HCT116 (cell line): ENCODE measurements at regions not wholly inside any gene's neighbourhood (a gene's known extent, or its start where the extent isn't known, plus 50 kb on each side); places are given as distances from the start of the nearest gene placed in this dataset.

Experiments used
- ATAC-seq: fragments of 200-7000 bp; cut with Tn5 transposase; 2 replicates; pipeline ENCODE4 v1.9.1; 2020; ENCODE audit warnings: mild to moderate bottlenecking, moderate library complexity
- BruUV-seq: library from RNA; stranded (reverse); fragments of 400-500 nt; replicated peaks from 2 replicates; lab custom pipeline; 2021; lab: Mats Ljungman, UMichigan
- CTCF ChIA-PET: fragments of 300-600 bp; sonication (Branson Sonifier 250); formaldehyde crosslinking; loops from one replicate; lab custom pipeline; 2021; ENCODE audit warnings: antibody characterized with exemption; lab: Charles Lee
- POLR2A ChIA-PET: fragments of 300-600, 350-600 bp; sonication (Branson Sonifier 250); formaldehyde crosslinking; loops from one replicate; lab custom pipeline; 2021; ENCODE audit warnings: antibody characterized with exemption; lab: Charles Lee
- RAD21 ChIA-PET, 2 experiments: fragments of 300-600 bp; sonication (Branson Sonifier 250); formaldehyde crosslinking; loops; one replicate each; lab custom pipeline; 2023; ENCODE audit warnings: low total read pairs in 2 of 2; ENCODE audit not compliant: uncharacterized antibody in 2 of 2, unreplicated experiment in 2 of 2, low non-redundant PET in 1 of 2; lab: Charles Lee
- DNase-seq: peaks from one replicate; pipeline ENCODE4 v3.0.0-alpha.2; 2010; ENCODE audit warnings: low read depth, low spot score
- H2AFZ ChIP-seq: fragments of 200-600 bp; shearing (Covaris generic), sonication (generic); 2 replicates; pipeline ENCODE4 v1.6.1; 2017; ENCODE audit warnings: low read depth, mixed run types, mixed read lengths, antibody characterized with exemption, low read length; ENCODE audit not compliant: poor library complexity, severe bottlenecking
- H3K27ac ChIP-seq: 2 replicates; pipeline ENCODE4 v1.5.1; 2012; ENCODE audit warnings: low read depth, low read length
- H3K27me3 ChIP-seq: fragments of 200-600 bp; sonication (generic); 2 replicates; pipeline ENCODE4 v1.6.1; 2016; ENCODE audit warnings: mixed run types, low read length, mixed read lengths; ENCODE audit not compliant: insufficient read depth
- H3K36me3 ChIP-seq, 2 experiments: fragments of 200-500 bp in 1 of 2; fragments of 200-600 bp in 1 of 2; sonication (Bioruptor generic) in 1 of 2; sonication (generic) in 1 of 2; 2 replicates each; pipeline versions ENCODE4 v1.5.1 to v1.6.1; 2014 to 2016; ENCODE audit warnings: low read length in 2 of 2, inconsistent platforms in 1 of 2, mixed read lengths in 1 of 2, mixed run types in 1 of 2; ENCODE audit not compliant: insufficient read depth in 2 of 2, control insufficient read depth in 1 of 2
- H3K4me1 ChIP-seq, 2 experiments: fragments of 200-600 bp in 1 of 2; sonication (generic) in 1 of 2; 2 replicates each; pipeline versions ENCODE4 v1.5.1 to v1.6.1; 2012 to 2017; ENCODE audit warnings: low read length in 2 of 2, inconsistent platforms in 1 of 2, mild to moderate bottlenecking in 1 of 2, mixed read lengths in 1 of 2, mixed run types in 1 of 2, moderate library complexity in 1 of 2; ENCODE audit not compliant: insufficient read depth in 2 of 2, control insufficient read depth in 1 of 2
- H3K4me2 ChIP-seq: fragments of 200-600 bp; sonication (generic); 2 replicates; pipeline ENCODE4 v1.6.1; 2017; ENCODE audit warnings: mixed run types, low read length, mixed read lengths
- H3K4me3 ChIP-seq, 2 experiments: fragments of 200-600 bp in 1 of 2; sonication (generic) in 1 of 2; replicated peaks in 1 of 2; 2 replicates each; pipeline ENCODE4 v1.5.1; 2011 to 2016; ENCODE audit warnings: low read length in 2 of 2, control low read depth in 1 of 2, low read depth in 1 of 2, mild to moderate bottlenecking in 1 of 2, mixed read lengths in 1 of 2, mixed run types in 1 of 2
- H3K79me2 ChIP-seq: fragments of 200-600 bp; sonication (generic); 2 replicates; pipeline ENCODE4 v1.6.1; 2017; ENCODE audit warnings: mild to moderate bottlenecking, mixed run types, low read length, moderate library complexity, mixed read lengths; ENCODE audit not compliant: insufficient read depth
- H3K9ac ChIP-seq: fragments of 200-600 bp; sonication (generic); 2 replicates; pipeline ENCODE4 v1.6.1; 2016; ENCODE audit warnings: low read length, mixed read lengths
- H3K9me2 ChIP-seq: fragments of 200-600 bp; sonication (generic), shearing (Covaris generic); 2 replicates; pipeline ENCODE4 v1.6.1; 2017; ENCODE audit warnings: mixed run types, mild to moderate bottlenecking, moderate library complexity; ENCODE audit not compliant: insufficient read depth
- H3K9me3 ChIP-seq, 2 experiments: fragments of 200-500 bp in 1 of 2; fragments of 200-600 bp in 1 of 2; sonication (Bioruptor generic) in 1 of 2; sonication (generic) in 1 of 2; 2 replicates each; pipeline ENCODE4 v1.6.1; 2014 to 2017; ENCODE audit warnings: low read length in 2 of 2, mixed read lengths in 2 of 2, inconsistent platforms in 1 of 2, low read depth in 1 of 2, mild to moderate bottlenecking in 1 of 2, mixed run types in 1 of 2, moderate library complexity in 1 of 2; ENCODE audit not compliant: control insufficient read depth in 1 of 2, insufficient read depth in 1 of 2
- H4K20me1 ChIP-seq: fragments of 200-600 bp; sonication (generic), shearing (Covaris generic); 2 replicates; pipeline ENCODE4 v1.6.1; 2017; ENCODE audit warnings: mixed run types, mild to moderate bottlenecking, moderate library complexity; ENCODE audit not compliant: insufficient read depth
- EGR1 ChIP-seq: IDR thresholded peaks from 2 replicates; pipeline ENCODE4 v1.6.1; 2012; ENCODE audit warnings: low read depth
- ELF1 ChIP-seq: IDR thresholded peaks from 2 replicates; pipeline ENCODE4 v1.6.1; 2012; ENCODE audit warnings: low read depth, borderline replicate concordance
- EZH2phosphoT487 ChIP-seq: fragments of 200-600 bp; IDR thresholded peaks from 2 replicates; pipeline ENCODE4 v1.6.1; 2018; ENCODE audit warnings: antibody characterized with exemption, borderline replicate concordance
- JUND ChIP-seq: IDR thresholded peaks from 2 replicates; pipeline ENCODE4 v1.6.1; 2012
- POLR2A ChIP-seq: IDR thresholded peaks from 2 replicates; pipeline ENCODE4 v1.7.0; 2011; ENCODE audit warnings: borderline replicate concordance; ENCODE audit not compliant: insufficient read depth, insufficient read length; ENCODE audit errors: extremely low read depth
- POLR2AphosphoS5 ChIP-seq: IDR thresholded peaks from 2 replicates; pipeline ENCODE4 v1.6.1; 2011; ENCODE audit warnings: mild to moderate bottlenecking, low read depth, low read length, moderate library complexity
- SIN3A ChIP-seq: IDR thresholded peaks from 2 replicates; pipeline ENCODE4 v1.6.1; 2012; ENCODE audit warnings: low read depth
- SP1 ChIP-seq: IDR thresholded peaks from 2 replicates; pipeline ENCODE4 v1.6.1; 2012; ENCODE audit warnings: low read depth
- SRF ChIP-seq: IDR thresholded peaks from 2 replicates; pipeline ENCODE4 v1.6.1; 2012; ENCODE audit warnings: low read depth
- TCF7L2 ChIP-seq: IDR thresholded peaks from 2 replicates; pipeline ENCODE4 v1.7.0; 2011; ENCODE audit warnings: borderline replicate concordance, inconsistent platforms; ENCODE audit not compliant: insufficient read depth, insufficient read length; ENCODE audit errors: extremely low read depth
- ZFX ChIP-seq: fragments of 450-650 bp; IDR thresholded peaks from 2 replicates; pipeline ENCODE4 v1.6.1; 2017
- ZNF274 ChIP-seq: fragments of 200-500 bp; sonication (Bioruptor generic); IDR thresholded peaks from 2 replicates; pipeline ENCODE4 v1.6.1; 2014; ENCODE audit warnings: mild to moderate bottlenecking, low read depth, low read length, inconsistent platforms
- intact Hi-C: fragments of 100-400 bp; cut with micrococcal nuclease; formaldehyde crosslinking; loops from 2 replicates; pipeline ENCODE4 v1.10.0; 2022
- TF ChIP-seq, protein P1 (sequence below): IDR thresholded peaks from 2 replicates; pipeline ENCODE4 v1.6.1; 2011; ENCODE audit warnings: mild to moderate bottlenecking, low read length, moderate library complexity; ENCODE audit not compliant: insufficient replicate concordance; ENCODE audit errors: extremely low read depth
- TF ChIP-seq, protein P2 (sequence below): IDR thresholded peaks from 2 replicates; pipeline ENCODE4 v1.6.1; 2012

DNA sequence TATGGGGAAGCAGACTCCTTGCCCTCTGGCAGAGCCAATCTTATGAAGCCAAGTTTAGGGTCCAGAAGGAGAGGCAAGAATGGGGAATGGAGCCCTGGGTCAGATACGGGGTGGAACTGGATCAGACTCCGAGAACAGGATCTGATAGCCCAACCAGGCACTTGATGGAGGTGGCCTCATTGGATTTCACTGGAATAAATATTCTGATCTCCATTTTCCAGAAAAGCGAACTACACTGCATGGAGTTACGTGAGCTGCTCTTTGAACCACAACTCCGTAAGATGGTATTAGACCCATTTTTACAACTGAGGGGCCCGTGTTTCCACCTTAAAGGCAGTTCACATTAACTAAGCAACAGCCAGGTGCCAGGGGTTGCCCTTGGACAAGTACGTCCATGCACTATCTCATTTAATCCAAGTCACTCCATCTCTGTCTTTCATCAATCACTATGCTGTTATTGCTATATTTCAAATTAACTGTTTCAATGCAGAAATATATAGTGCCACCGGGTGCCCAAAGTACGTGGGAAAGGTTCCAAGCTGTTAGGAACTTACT lies 155.2 kb downstream of the BCL11B start:
- no peak overlapping the region for H2AFZ ChIP-seq
- RAD21 ChIA-PET = no interaction called here
- H3K9me2 ChIP-seq = no peaks in the 10 kb centered on the region
- no TSS peak for BruUV-seq
- CTCF ChIA-PET = no interaction called here
- H3K79me2 ChIP-seq = no peaks in the 10 kb centered on the region
- H3K4me1 ChIP-seq = no peaks in the 10 kb centered on the region
- H3K4me2 ChIP-seq = no peak overlapping the region
- intact Hi-C loops = no loop called here
- POLR2A ChIA-PET = no interaction called here
- ATAC-seq = no peak
- TF ChIP-seq SP1 (no peak), EGR1 (no peak), POLR2AphosphoS5 (no peak)
- no peaks in the 10 kb centered on the region for H4K20me1 ChIP-seq
- no peak overlapping the region for H3K4me3 ChIP-seq
- no peak overlapping the region for H3K9ac ChIP-seq
- H3K9me3 ChIP-seq = no peaks in the 10 kb centered on the region
- H3K36me3 ChIP-seq = no peaks in the 10 kb centered on the region
- no peak for DNase-seq
- no peak overlapping the region for H3K27ac ChIP-seq
- peaks cover 23% of the 10 kb centered on the region for H3K27me3 ChIP-seq

- Histone ChIP-seq H3K27me3 (peaks cover 23% of the 10 kb centered on the region), H4K20me1 (no peaks in the 10 kb centered on the region), H3K79me2 (no peaks in the 10 kb centered on the region), H3K36me3 (no peaks in the 10 kb centered on the region), H2AFZ (no peak overlapping the region), H3K4me3 (no peak overlapping the region), H3K27ac (no peak overlapping the region), H3K9me2 (no peaks in the 10 kb centered on the region), H3K9ac (no peak overlapping the region), H3K4me2 (no peak overlapping the region), H3K4me1 (no peaks in the 10 kb centered on the region), H3K9me3 (no peaks in the 10 kb centered on the region)
- CTCF ChIA-PET = no interaction called here
- BruUV-seq = no TSS peak
- ATAC-seq (no peak), DNase-seq (no peak)
- RAD21 ChIA-PET = no interaction called here
- POLR2A ChIA-PET = no interaction called here
- TF ChIP-seq ZNF274 (no peak), EZH2phosphoT487 (no peak), TCF7L2 (no peak), POLR2A (no peak), JUND (no peak), POLR2AphosphoS5 (no peak), ZFX (no peak), SIN3A (no peak), SRF (no peak), ELF1 (no peak)
- TF ChIP-seq, protein P1, sequence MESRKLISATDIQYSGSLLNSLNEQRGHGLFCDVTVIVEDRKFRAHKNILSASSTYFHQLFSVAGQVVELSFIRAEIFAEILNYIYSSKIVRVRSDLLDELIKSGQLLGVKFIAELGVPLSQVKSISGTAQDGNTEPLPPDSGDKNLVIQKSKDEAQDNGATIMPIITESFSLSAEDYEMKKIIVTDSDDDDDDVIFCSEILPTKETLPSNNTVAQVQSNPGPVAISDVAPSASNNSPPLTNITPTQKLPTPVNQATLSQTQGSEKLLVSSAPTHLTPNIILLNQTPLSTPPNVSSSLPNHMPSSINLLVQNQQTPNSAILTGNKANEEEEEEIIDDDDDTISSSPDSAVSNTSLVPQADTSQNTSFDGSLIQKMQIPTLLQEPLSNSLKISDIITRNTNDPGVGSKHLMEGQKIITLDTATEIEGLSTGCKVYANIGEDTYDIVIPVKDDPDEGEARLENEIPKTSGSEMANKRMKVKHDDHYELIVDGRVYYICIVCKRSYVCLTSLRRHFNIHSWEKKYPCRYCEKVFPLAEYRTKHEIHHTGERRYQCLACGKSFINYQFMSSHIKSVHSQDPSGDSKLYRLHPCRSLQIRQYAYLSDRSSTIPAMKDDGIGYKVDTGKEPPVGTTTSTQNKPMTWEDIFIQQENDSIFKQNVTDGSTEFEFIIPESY = no peak
- TF ChIP-seq, protein P2, sequence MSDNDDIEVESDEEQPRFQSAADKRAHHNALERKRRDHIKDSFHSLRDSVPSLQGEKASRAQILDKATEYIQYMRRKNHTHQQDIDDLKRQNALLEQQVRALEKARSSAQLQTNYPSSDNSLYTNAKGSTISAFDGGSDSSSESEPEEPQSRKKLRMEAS = no peak
- intact Hi-C loops = no loop called here
These were observed 154.3 kb downstream of the BCL11B start for GRCh38 chr14:99117671-99118045.
